ENCODE measurements at regions not wholly inside any gene's neighbourhood (a gene's known extent, or its start where the extent isn't known, plus 50 kb on each side); places are given as distances from the start of the nearest gene placed in this dataset.

DNA sequence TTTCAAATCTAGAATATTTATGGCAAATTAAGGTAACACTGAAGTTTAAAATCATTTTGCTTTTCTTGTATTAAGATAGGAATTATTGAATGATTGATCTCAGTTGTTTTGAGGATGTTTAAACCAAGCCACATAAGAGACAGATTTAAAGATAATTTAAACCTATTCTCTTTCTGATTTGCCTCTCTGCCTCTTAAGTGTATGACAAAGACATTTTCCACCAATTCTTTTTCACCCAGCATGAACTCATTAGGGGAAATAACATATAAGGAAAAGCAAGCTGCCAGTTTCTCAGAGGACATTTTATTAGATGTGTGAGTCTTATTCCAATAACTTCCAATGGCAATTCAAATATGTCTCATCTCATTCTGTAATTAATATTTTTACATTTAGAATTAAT lies 568.3 kb upstream of the MEF2C start:
- TF ChIP-seq, protein P1, sequence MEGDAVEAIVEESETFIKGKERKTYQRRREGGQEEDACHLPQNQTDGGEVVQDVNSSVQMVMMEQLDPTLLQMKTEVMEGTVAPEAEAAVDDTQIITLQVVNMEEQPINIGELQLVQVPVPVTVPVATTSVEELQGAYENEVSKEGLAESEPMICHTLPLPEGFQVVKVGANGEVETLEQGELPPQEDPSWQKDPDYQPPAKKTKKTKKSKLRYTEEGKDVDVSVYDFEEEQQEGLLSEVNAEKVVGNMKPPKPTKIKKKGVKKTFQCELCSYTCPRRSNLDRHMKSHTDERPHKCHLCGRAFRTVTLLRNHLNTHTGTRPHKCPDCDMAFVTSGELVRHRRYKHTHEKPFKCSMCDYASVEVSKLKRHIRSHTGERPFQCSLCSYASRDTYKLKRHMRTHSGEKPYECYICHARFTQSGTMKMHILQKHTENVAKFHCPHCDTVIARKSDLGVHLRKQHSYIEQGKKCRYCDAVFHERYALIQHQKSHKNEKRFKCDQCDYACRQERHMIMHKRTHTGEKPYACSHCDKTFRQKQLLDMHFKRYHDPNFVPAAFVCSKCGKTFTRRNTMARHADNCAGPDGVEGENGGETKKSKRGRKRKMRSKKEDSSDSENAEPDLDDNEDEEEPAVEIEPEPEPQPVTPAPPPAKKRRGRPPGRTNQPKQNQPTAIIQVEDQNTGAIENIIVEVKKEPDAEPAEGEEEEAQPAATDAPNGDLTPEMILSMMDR (IDR thresholded peaks at IDR 0.05; ENCODE audit: extremely low read depth in 1 of 2, insufficient read depth in 1 of 2, low read depth in 1 of 2, low read length in 2 of 2) = no peak
- TF ChIP-seq POLR2A (IDR thresholded peaks at IDR 0.05; ENCODE audit: low read depth, low read length) = no peak
- no peak for TF ChIP-seq POLR2AphosphoS5 (IDR thresholded peaks at IDR 0.05; ENCODE audit: insufficient read depth, low read depth, low read length)
- TF ChIP-seq EZH2 (IDR thresholded peaks at IDR 0.05; ENCODE audit: borderline replicate concordance, low read depth, low read length, severe bottlenecking) = no peak
- no peak for TF ChIP-seq GATA2 (IDR thresholded peaks at IDR 0.05; ENCODE audit: insufficient read depth, insufficient read length, low read depth, low read length)
- TF ChIP-seq MYC (IDR thresholded peaks at IDR 0.05; ENCODE audit: low read depth, low read length) = no peak
- TF ChIP-seq JUN (IDR thresholded peaks at IDR 0.05; ENCODE audit: borderline replicate concordance, insufficient read depth, insufficient read length, low read depth) = no peak

Measured in endothelial cell of umbilical vein (primary cell).